ENCODE measurements at regions not wholly inside any gene's neighbourhood (a gene's known extent, or its start where the extent isn't known, plus 50 kb on each side); places are given as distances from the start of the nearest gene placed in this dataset.

DNA sequence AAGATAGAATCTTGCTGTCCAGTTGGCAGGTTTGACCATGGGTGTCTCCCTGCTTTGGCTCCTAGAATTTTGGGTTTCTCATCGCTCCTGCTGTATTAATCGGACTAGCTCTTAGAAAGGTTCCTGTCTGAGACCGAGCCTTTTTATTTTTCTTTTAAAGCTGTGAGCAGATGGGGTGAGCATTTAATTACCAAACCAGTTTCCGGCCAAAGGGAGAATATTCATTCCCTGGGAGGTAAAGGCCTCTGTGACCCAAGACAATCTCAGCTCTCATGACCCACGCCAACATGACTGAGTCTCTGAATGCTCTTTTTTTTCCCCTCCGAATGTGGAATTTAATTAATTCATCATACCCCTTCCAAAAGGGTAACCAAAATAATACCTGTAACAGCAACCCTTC, 464.7 kb upstream of the TMEM132C start:
- intact Hi-C loops (cut with micrococcal nuclease) (no loop called here), dilution Hi-C loops (cut with MboI; ENCODE audit: extremely low pct_ligation_motif_present, low sequenced_read_pairs) (no loop called here)
- Histone ChIP-seq H4K20me1 (replicated peaks; ENCODE audit: control insufficient read depth, extremely low read depth, insufficient read depth, low read length) (no peaks in the 10 kb centered on the region), H3K4me3 (replicated peaks in 1 of 3; ENCODE audit: insufficient read depth in 1 of 3, low read depth in 1 of 3, low read length in 3 of 3) (no peak overlapping the region), H3K4me2 (ENCODE audit: insufficient read depth, low read length) (no peak overlapping the region), H3K27me3 (ENCODE audit: control insufficient read depth in 2 of 2, insufficient read depth in 2 of 2, low read length in 2 of 2) (no peaks in the 10 kb centered on the region), H3K9me3 (replicated peaks; ENCODE audit: control insufficient read depth, insufficient read depth, low read length) (peaks cover 10% of the 10 kb centered on the region), H2AFZ (ENCODE audit: low read depth, low read length) (no peak overlapping the region), H3K9me1 (replicated peaks; ENCODE audit: control insufficient read depth, extremely low read depth, insufficient read depth, low read length) (no peaks in the 10 kb centered on the region), H3K36me3 (ENCODE audit: control insufficient read depth in 2 of 2, extremely low read depth in 1 of 2, insufficient read depth in 2 of 2, low read length in 2 of 2) (no peaks in the 10 kb centered on the region), H3K4me1 (ENCODE audit: control insufficient read depth, extremely low read depth, insufficient read depth, low read length) (no peaks in the 10 kb centered on the region), H3K79me2 (ENCODE audit: control insufficient read depth, insufficient read depth, low read length) (no peaks in the 10 kb centered on the region), H3K9ac (replicated peaks; ENCODE audit: extremely low read depth, insufficient read depth, low read length) (no peak overlapping the region), H3K27ac (ENCODE audit: insufficient read depth, low read depth, low read length) (no peak overlapping the region)
- CTCF ChIA-PET = no interaction called here
- FAIRE-seq = no peak
- BruUV-seq (replicated peaks) = no TSS peak
- DNase-seq (ENCODE audit: low read depth, low spot score) = no peak
- POLR2A ChIA-PET = no interaction called here
- TF ChIP-seq MYC (IDR thresholded peaks at IDR 0.05; ENCODE audit: low read depth, low read length) (no peak), CTCF (IDR thresholded peaks at IDR 0.05; ENCODE audit: extremely low read depth in 1 of 2, insufficient read depth in 1 of 2, low read depth in 1 of 2, low read length in 2 of 2) (no peak), EZH2 (IDR thresholded peaks at IDR 0.05; ENCODE audit: borderline replicate concordance, low read depth, low read length, severe bottlenecking) (no peak), GATA2 (IDR thresholded peaks at IDR 0.05; ENCODE audit: insufficient read depth, insufficient read length, low read depth, low read length) (no peak), JUN (IDR thresholded peaks at IDR 0.05; ENCODE audit: borderline replicate concordance, insufficient read depth, insufficient read length, low read depth) (no peak), POLR2A (IDR thresholded peaks at IDR 0.05; ENCODE audit: low read depth, low read length) (no peak), POLR2AphosphoS5 (IDR thresholded peaks at IDR 0.05; ENCODE audit: insufficient read depth, low read depth, low read length) (no peak), FOS (IDR thresholded peaks at IDR 0.05; ENCODE audit: borderline replicate concordance, insufficient read depth, low read length) (no peak)
- TF ChIP-seq, protein P1, sequence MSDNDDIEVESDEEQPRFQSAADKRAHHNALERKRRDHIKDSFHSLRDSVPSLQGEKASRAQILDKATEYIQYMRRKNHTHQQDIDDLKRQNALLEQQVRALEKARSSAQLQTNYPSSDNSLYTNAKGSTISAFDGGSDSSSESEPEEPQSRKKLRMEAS (IDR thresholded peaks at IDR 0.05; ENCODE audit: insufficient read depth, insufficient read length) = no peak

Data from endothelial cell of umbilical vein (primary cell).